Esophagus muscularis mucosa (tissue), 4 donors: ENCODE measurements at regions not wholly inside any gene's neighbourhood (a gene's known extent, or its start where the extent isn't known, plus 50 kb on each side); places are given as distances from the start of the nearest gene placed in this dataset.

Experiments used
- CTCF ChIP-seq, 3 experiments: fragments of 200-600 bp in 2 of 3; fragments of 450-650 bp in 1 of 3; sonication (generic) in 2 of 3; IDR thresholded peaks; one replicate each; pipeline ENCODE4 v1.5.1; 2017 to 2019; ENCODE audit warnings: antibody characterized with exemption in 3 of 3, mild to moderate bottlenecking in 2 of 3, moderate library complexity in 1 of 3
- EP300 ChIP-seq: sonication (generic); formaldehyde crosslinking; IDR thresholded peaks from one replicate; pipeline ENCODE4 v1.6.1; 2017; ENCODE audit warnings: antibody characterized with exemption
- POLR2A ChIP-seq: fragments of 450-650 bp; IDR thresholded peaks from one replicate; pipeline ENCODE4 v1.6.1; 2017; ENCODE audit warnings: antibody characterized with exemption, moderate library complexity, mild to moderate bottlenecking, low read depth
- POLR2AphosphoS5 ChIP-seq, 2 donors: sonication (generic); formaldehyde crosslinking; IDR thresholded peaks; one replicate each; pipeline ENCODE4 v1.6.1; 2017; ENCODE audit warnings: antibody characterized with exemption in 2 of 2

GRCh38 chr5:165108809-165109208, 1603.4 kb downstream of the MAT2B start:
- no peak for TF ChIP-seq POLR2A
- TF ChIP-seq CTCF (IDR thresholded peaks at IDR 0.05): no peak
- no peak for TF ChIP-seq POLR2AphosphoS5 (IDR thresholded peaks at IDR 0.05)
- TF ChIP-seq EP300: no peak
